HUDEP-2 (cell line): ENCODE measurements at regions not wholly inside any gene's neighbourhood (a gene's known extent, or its start where the extent isn't known, plus 50 kb on each side); places are given as distances from the start of the nearest gene placed in this dataset.

Experiments used
- DNase-seq, 76 experiments: peaks; one replicate each; lab custom pipeline; 2025; ENCODE audit not compliant: unreplicated experiment in 76 of 76; lab: John Stamatoyannopoulos, UW

GRCh38 chr4:125735102-125735501 lies 420.3 kb downstream of the FAT4 start:
- no peak for DNase-seq

DNA sequence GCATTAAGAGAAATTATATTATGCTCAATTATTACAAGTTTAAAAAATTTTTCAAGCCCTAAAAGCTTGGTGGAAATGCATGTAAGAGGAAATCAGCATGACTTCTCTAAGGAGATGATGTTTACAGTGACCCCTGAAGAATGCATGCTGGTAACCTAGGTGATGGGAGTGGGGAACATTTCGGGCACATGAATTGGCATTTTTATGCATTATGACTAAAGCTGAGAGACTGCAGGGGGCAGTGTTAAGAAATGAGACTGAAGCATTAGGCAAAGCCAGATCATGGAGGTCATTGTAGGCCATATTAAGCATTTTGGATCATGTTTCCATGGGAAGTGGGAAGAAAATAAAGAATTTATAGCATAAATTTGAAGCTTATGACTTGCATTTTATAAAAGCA lies 421.3 kb downstream of the FAT4 start:
- DNase-seq, result no peak

DNA sequence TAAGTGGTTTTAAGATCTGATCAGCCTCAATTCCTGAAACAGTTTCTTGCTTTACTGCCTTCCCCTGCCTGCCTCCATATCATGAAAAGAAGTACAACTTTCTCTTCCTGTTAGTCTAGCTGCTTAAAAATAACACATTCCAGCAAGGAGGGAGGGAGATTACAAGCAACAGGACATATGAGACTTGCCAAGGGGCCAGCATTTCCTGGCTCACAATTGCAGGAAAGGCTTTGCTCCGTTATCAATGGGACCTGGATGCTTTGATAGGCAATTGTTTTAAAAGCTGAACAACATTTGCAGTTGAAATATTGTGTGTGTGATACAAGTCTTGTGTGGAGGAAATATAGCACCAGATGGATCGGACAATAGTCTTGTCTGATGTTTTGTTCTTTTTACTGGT lies 425.0 kb downstream of the FAT4 start:
- no peak for DNase-seq

DNA sequence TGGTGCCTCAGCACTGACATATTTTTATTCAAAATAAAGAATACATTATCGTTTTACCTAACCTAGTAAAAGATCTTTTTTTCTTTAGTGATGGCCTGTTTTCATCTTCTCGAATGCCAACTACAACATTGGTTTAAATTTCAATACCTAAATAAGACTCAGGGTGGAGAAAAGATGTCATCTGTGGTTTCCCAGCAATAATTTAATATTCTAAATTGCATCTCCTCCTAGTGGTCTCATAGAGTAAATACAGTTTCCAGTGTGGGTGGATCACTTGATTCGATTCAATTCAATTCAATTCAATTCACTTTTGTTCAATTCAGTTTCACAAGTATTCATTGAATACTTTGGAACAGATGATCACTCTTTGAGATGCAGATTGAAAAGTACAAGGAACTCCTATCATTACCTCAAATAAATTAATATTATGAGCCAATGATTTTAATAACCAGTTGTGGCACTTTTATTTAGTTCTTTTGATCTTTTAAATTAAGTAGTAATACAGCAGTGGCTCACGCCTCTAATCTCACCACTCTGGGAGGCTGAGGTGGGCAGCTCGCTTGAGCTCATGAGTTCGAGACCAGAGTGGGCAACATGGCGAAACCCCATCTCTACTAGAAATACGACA lies 427.2 kb downstream of the FAT4 start:
- DNase-seq, result peak in 4 of 76 experiments; percentile 0 to 19 (median 6)

- no peak for DNase-seq
Observed at GRCh38 chr4:125744891-125745364, 430.2 kb downstream of the FAT4 start.

GRCh38 chr4:125749354-125749753 lies 434.6 kb downstream of the FAT4 start:
- no peak for DNase-seq

DNA sequence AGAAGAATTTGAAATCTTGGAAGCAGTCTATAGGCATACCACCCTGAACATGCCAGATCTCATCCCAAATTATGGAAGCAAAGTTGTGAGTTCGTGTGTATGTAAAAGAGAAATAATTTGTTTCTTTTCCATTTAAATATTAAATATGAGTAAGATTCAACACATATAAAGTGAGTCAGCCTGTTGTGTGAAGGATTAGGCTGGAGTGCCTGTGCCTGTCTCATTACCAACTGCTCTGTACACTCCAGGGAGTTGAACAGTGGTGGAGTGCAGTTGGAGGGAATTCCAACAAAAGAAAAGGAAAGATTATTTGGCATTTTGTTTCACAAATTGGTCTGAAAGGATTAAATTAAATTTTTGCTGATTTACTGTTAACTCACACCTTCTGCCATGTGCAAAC lies 435.6 kb downstream of the FAT4 start:
- DNase-seq, result no peak

- DNase-seq, result no peak
Observed at GRCh38 chr4:125750828-125751466, 436.2 kb downstream of the FAT4 start.

- no peak for DNase-seq
Observed at GRCh38 chr4:125758438-125758837, 443.7 kb downstream of the FAT4 start.

- no peak for DNase-seq
Observed at GRCh38 chr4:125760201-125760819, 445.6 kb downstream of the FAT4 start.

- DNase-seq, result no peak
Observed at GRCh38 chr4:125760956-125761355, 446.2 kb downstream of the FAT4 start.

- no peak for DNase-seq
Observed at GRCh38 chr4:125762537-125762936, 447.8 kb downstream of the FAT4 start.

GRCh38 chr4:125765941-125766340 lies 451.2 kb downstream of the FAT4 start:
- no peak for DNase-seq

DNA sequence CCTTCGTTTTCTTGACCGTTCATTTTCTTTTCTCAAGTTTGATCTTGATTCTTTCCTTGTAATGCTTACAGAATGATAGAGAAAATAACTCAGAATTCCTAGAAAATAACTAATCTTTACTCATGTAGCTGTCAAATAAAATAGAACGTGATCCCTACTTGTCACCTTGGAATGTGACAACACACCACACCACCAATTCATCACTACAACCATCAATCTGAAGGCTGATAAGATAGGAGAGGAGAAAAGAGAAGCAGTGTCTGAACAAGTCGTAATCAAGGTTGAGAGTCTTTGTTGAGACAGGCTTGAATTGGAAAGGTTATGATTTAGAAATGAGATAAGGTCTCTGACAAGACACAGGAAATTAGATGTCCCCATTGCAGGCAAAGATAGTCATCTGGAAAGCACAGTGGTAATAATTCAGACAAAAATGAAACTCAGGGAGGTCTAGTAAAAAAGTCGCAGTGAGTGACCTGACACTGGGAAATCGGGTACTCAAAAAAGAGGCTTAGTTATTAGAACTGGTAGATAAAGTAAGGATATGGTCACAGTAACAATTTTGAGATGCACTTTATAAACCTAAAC lies 456.2 kb downstream of the FAT4 start:
- no peak for DNase-seq

DNA sequence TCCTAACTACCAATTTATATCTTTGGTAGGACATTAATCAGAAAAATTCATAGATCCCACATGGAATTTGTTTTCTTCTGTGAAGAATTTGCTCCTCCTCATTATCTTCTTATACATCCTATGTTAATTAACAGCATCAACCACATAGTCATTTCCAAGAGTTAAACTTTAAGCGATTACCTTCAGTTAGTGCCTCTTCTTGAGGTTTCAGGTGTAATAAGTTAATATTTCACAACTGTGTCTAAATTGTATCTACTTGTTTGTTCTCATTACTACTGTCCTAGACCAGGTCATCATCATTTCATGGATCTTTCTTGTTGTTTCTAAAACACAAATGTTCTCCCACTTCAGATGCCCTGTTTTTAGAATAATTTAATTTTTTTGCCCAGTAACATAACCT lies 457.9 kb downstream of the FAT4 start:
- no peak for DNase-seq

- DNase-seq, result no peak
Observed at GRCh38 chr4:125773502-125773901, 458.7 kb downstream of the FAT4 start.

- DNase-seq, result no peak
Observed at GRCh38 chr4:125773931-125774330, 459.2 kb downstream of the FAT4 start.

DNA sequence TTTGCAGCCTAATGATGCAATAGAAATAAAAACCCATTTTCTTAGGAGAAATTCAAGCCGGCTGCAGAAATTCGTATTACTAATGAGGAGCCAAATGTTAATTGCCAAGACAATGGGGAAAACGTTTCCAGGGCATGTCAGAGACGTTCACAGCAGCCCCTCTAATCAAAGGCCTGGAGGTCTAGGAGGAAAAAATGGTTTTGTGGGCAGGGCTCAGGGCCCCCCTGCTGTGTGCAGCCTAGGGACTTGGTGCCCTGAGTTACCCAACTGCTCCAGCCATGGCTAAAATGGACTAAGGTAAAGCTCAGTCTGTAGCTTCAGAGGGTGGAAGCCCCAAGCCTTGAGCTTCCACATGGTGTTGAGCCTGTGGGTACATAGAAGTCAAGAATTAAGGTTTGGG lies 461.4 kb downstream of the FAT4 start:
- DNase-seq, result no peak

GRCh38 chr4:125780164-125780563 lies 465.4 kb downstream of the FAT4 start:
- DNase-seq, result no peak

GRCh38 chr4:125780747-125781146 lies 466.0 kb downstream of the FAT4 start:
- no peak for DNase-seq

DNA sequence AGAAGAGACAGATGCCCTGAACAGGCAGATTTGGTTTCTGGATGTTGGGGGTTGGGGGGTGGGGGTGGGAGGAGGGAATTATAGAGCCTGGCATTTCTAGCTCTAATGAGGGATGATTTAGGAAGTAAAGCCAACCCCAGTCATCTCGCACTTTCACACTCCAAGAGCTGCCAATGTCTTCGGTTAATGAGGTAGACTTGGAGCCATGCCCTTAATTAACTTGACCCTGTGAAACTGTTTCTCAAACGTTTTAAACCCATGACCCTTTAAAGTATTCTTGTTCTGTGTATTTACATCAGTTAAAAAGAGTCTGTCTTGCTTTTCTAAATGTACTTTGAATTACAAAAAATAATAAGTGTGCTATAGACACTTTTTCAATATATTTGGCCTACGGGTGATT lies 466.9 kb downstream of the FAT4 start:
- no peak for DNase-seq

DNA sequence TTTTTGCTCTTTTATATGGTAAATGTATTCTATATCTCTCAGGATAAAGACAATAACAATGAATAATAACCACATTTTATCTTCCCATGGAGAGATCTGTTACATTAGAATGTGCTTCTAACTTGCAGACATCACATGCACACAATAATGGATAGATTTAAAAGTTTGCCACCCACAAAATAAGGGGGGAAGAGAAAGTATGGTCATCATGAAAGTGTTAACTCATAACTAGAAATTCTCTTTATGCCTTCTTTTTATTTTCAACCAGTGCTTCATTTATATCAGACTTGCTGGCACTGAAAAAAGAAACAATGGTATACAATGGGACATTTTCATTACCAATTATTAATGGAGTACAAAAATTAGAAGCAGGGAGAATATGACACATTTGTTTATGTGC lies 470.0 kb downstream of the FAT4 start:
- no peak for DNase-seq
